ENCODE measurements at regions not wholly inside any gene's neighbourhood (a gene's known extent, or its start where the extent isn't known, plus 50 kb on each side); places are given as distances from the start of the nearest gene placed in this dataset.
"Not testable (repeated sequence)": the region's sequence is repeated elsewhere in the genome, so short reads cannot be mapped to it uniquely, and the experiment has no call there.

DNA sequence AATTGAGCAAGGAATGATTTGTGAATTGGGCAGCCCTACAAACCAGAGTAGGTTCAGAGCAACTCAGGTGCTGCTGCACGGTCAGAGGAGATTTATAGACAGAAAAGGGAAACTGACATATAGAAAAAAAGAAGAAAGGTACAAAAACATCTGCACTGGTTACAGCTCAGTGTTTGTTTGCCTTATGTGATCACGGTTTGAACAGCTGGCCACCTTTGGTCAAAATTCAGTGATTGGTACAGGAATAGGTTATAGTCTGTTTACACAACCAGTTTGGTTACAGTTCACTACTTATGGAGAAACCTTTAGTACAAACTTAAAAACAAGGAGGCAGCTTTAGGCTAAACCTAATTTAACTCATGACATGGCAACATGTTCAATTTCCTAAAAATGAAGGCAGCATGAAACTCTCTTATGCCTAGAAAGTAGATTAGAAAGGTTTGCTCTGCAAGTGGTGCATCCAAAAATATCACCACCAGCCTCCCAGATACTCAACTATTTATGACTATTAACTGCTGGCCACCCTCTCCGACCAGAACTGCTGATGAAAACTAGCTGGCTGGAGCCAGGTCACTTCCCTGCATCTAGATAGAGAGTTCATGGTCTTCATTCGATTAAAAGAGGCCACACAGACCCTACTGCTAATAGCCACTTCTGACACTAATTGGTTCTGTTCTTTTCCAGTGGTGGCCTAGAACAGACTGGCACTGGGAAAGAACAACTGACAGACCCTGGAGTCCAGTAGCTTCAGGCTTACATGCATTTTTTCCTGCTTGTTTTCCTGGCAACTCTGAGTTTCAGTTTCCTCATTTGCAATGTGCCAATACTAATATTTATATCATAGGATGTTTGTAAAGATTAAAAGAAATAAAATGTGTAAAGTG, 548.0 kb downstream of the CCSER2 start:
- DNase-seq: no peak

DNA sequence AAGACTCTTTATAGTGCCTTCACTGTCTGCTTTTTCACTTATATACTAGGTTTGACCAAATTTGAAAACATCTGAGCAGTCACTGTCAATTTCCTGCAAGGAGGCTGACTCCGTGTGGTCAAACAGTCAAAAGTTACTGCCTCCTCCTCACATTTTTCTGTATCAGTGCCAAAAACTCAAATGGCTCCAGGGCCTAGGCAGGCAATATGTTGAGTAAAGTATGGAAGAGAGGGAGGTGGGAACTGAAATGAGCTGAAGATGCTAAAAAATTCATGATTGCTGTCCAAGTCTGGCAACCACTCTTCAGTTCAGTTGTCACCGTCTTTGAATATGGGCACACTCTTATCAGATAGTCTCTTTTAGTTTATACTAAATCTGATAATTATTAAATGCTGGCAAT, 551.6 kb downstream of the CCSER2 start:
- DNase-seq: no peak

DNA sequence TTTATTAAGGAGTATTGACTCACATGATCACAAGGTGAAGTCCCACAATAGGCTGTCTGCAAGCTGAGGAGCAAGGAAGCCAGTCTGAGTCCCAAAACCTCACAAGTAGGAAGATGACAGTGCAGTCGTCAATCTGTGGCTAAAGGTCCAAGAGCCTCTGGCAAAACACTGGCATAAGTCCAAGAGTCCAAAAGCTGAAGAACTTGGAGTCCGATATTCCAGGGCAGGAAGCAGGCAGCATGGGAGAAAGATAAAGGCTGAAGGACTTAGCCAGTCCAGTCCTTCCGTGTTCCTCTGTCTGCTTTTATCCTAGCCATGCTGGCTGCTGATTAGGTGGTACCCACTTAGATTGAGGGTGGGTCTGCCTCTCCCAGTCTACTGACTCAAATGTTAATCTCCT, 553.3 kb downstream of the CCSER2 start:
- DNase-seq: not testable (repeated sequence)

DNA sequence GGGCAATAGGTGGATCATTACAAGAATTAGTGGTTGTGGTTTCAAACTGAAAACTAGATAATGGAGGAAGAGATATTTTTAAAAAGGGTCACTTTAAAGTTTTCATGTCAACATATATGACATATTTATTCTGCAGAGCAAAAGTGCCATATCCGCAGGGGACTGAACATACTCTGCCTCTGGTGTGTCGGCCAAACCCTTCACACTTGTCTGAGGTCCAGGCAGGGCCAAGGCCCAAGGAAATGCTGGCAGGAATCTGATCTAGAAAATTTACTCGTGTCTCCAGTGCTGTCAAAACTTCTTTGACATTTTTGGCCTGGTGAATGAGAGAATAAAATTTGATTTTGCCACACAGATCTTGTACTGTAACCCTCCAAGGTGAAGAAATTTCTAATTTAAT, 562.3 kb downstream of the CCSER2 start:
- DNase-seq: no peak

DNA sequence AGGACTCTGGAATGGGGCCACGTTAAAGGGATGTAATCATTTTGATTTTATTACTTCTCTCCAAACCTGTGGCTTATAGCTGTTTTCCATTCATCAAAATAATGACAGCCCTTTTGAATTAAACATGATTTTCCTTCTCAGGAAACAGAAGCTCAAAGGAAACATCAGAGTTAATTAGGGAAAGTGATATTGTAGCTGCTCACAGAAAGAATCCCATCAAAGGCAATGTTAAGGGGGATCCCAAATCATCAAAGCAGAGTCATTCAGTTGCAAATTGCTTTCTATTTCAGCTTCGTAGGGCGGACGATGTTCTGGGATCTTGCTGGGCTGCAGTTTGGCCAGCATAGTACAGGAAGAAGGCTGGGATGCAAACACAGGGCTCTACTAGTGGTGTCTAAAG, 563.2 kb downstream of the CCSER2 start:
- no peak for DNase-seq

DNA sequence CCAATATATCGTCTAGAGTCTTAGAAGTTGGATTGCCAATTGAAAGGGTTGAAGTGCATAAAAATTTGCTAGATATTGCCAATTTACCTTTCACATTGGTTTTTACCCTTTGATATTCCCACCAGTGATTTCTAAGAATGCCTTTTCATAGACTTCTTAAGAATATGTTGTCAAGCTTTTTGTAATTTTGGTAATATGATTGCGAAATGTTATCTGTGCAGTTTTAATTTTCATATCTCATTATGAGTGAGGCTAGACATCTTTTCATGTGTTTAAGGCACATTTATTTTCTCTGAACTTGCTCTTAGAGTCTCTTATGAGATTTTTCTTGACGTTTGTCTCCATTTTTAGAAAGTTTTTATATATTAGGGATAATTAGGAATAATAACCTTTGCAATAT, 567.2 kb downstream of the CCSER2 start:
- no peak for DNase-seq

DNA sequence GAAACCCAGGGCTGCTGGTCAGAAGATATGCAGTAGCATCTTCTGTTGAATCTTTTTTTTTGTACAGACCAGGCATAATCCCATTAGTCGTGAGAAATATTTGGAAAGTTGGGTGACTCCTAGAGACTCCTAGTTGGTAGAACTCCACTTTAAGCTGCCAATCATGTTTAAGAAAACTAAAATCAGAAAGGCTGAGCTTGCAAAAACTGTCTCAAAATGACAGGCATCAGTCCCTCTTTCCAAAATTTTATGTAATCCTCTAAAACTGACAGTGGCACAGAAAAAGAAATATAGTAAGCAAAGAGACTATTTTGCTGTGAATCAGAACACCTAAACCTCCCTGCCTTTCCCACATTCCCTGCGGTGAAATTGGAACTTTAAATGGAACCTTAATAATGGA, 568.5 kb downstream of the CCSER2 start:
- no peak for DNase-seq

DNA sequence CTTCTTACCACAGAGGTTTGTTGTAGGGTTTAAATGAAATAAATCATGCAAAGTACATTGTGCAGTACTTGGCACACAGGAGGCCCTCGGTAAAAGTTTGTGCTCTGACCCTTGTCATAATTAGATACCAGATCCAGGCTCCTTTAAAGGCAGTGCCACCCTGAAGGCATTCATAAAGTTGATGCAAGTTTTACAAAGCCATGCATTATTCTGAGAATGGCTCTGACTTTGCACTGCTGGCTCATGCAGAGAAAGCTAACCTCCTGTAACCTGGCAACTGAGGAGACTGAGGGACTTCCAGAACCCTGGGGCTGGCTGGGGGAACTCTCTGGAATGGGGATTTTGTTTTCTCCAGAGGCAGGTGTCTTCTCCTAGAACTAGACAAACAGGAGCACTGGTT, 570.9 kb downstream of the CCSER2 start:
- DNase-seq: no peak

DNA sequence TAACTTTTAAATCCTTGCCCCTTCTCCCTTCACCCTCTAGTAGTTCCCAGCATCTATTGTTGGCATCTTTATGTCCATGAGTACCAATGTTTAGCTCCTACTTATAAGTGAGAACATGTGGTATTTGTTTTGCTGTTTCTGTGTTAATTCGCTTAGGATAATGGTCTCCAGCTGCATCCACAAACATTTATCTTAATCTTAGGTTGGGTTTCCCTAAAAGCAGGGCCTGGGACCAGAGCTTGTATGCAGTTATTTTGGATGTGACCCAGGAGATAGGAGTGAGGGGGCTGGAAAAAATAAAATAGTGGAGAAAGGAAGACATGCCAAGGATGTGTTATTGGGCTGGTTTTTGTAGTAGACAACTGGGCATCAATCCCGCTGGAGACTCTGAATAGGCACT, 571.8 kb downstream of the CCSER2 start:
- DNase-seq: no peak

DNA sequence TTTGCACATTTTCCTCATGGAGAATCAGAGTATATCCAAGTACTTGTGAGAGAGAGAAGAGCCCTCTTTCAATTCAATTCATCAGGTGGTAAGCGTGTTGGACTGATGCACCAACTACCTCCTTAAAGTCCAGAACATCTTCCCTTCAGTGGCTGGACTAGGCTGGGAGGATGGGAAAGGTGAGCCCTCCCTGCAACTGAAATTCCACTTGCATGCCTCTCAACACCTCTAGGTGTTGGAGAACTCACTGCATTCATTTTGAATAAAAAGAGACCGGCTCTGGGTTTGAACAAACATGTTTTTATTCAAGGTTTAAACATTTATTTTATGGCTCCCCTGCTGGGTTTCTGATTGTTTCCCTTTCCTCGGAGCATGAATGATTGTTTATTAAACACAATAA, 573.5 kb downstream of the CCSER2 start:
- DNase-seq: no peak

DNA sequence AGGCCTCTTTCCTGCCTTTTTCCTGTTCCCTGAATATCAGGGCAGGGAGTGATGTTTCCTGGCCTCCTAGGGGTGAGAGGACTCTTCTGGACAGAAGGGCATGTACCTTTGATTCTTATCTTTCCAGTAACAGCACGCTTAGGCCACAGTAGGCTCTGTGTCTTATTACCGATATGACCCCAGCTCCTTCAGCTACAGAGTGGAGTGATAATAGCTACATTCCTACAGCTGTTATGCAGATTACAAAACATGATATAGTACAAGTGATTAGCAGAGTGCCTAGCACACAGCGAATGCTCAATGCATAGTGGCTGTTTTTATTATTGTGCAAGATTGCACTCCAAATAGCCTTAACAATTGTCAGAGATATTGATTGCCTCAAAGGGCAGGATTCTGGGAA, 574.2 kb downstream of the CCSER2 start:
- no peak for DNase-seq

DNA sequence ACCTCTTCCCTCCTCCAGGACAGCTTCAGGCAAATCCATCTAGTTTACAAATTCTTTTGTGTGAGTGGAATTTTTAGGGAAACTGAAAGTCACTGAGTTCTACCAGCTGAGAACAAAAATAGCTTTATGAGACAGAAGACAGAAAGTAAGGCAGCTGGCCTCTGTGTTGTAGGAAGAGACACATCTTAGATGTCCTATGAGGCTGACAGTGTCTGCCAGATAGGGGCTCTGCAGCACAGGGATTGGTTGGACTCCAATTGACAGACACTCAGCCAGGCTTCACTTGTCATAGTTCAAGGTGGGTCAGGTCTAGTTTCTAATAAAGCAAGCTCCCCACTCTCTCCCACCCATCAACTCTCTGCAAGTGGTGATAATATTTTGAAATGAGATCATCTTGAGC, 574.9 kb downstream of the CCSER2 start:
- DNase-seq: no peak

DNA sequence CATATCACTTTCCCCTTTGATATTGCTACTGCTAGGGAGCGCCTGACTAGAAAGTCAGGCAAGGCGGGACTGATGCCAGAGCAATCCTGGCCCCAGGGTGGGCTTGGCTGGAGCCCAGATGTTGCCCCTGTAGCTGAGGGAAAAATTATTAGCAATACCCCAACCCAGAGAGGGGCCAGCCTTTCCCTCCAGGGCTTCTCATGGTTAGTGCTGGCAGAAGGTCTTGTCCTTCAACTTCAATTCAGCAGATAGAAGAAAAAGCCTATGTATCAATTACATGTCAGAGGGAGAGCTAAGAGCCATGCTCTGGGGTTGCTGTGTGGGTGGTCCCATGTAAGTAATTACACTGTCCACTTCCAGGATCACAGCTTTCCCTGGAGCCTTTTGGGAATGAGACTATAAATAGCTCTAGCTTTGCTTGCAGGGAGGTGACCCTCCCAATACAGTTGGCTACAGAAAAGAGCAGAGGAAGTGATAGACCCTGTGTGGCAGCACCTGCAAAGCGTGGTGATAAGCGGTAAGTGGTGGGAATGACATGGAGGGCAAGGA, 579.1 kb downstream of the CCSER2 start:
- DNase-seq: no peak

DNA sequence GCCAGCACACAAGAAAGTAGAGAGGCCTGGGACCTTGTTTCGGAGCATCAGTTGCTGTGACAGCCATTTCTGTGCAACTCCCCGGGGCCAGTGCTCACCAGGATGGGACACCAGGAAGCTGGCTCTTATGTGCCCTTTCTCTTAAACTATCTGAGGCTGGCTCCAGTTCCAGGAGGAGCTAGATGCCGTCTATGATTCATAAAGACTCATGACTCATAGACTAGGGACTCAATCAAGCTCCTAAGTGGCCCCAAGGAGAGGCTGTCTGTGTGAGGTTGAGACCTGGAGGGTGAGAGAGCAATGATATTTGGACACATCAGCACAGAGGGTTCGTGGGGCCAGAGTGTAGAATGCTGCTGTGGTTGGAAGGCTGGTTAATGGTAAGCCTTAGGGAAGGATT, 580.1 kb downstream of the CCSER2 start:
- no peak for DNase-seq

DNA sequence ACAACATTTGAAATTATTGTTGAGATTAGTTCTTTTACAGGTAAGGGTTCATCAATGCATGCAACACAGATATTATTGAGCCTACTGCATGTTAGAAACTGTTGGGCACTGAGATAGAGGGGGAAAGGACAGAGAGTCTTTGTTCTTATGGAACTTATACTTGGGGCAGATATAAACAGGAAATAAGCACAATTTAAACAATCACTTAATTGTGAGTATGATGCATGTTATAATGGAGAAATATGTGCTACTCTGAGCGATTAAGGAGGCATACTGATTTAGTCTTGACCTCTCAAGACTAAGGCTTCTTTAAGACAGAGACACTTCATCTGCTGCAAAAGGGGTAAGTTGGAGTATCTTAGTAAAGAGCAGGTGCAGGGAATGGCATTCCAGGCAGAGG, 593.3 kb downstream of the CCSER2 start:
- no peak for DNase-seq

DNA sequence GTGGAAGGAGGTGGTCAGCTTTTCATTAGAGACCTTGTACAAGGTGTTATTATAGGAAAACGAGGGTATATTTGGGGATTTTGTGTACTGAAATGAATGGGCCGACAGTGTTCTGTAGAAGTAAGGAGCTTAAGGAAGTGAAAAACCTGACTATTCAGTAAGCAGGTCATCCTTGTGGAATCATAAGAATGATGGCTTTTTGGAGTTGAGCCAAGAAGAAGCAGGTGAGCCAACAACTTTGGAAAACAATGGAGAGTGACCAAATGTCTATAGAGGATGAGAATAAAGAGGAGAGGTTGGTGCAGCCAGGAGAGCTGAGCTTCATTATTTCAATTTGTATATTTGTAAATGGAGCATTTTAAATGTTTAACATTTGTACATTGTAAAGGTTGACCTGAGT, 595.7 kb downstream of the CCSER2 start:
- DNase-seq: no peak

DNA sequence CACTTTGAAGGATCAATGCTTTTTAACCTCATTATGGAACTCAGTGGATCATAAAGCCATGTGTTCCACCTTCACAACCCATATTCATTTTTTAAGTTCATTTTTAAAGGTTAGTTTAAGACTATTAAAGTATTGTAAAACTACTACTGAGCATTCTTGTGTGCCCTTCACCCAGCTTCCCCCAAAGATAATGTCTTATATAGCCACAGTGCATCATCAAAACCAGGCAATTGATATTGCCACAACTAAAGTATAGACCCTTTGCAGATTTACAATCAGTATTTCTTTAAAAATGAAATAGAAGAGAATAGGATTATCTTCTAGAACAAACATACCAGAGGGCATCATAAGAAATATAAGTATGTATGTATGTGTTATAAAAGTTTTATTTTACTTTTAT, 597.1 kb downstream of the CCSER2 start:
- DNase-seq: no peak

DNA sequence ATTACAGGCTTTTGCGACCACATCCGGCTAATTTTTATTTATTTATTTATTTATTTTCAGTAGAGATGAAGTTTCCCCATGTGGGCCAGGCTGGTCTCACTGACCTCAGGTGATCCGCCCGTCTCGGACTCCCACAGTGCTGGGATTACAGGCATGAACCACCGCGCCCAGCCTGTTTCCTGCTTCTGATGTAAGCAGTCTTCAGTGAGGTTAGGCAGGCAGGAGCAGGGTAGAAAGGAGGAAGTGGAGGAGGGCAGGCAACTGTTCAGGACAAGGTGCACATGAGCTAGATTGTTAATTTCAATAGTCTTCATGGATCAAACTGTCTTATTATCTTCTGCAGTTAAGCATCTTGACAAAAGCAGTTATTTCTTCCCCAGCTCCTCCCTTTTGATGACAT, 605.0 kb downstream of the CCSER2 start:
- DNase-seq: no peak

DNA sequence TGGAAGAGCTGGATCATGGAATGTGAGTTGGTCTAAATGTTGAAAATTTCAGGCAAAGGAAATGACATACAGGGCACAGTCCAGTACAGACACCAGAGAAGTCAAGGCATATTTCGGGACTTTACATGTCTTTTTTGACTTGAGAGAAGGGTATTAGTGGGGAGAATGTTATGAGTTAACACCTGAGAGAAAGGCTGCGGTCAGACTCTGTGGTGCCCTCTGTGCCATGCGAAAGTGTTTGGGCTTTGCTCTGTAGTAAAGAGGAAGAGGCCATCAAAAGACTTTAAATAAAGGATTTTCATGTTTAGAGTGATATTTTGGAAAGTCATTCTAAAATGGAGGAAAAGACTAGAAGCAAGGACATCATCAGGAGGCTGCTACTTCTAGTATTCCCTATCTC, 607.4 kb downstream of the CCSER2 start:
- DNase-seq: no peak

DNA sequence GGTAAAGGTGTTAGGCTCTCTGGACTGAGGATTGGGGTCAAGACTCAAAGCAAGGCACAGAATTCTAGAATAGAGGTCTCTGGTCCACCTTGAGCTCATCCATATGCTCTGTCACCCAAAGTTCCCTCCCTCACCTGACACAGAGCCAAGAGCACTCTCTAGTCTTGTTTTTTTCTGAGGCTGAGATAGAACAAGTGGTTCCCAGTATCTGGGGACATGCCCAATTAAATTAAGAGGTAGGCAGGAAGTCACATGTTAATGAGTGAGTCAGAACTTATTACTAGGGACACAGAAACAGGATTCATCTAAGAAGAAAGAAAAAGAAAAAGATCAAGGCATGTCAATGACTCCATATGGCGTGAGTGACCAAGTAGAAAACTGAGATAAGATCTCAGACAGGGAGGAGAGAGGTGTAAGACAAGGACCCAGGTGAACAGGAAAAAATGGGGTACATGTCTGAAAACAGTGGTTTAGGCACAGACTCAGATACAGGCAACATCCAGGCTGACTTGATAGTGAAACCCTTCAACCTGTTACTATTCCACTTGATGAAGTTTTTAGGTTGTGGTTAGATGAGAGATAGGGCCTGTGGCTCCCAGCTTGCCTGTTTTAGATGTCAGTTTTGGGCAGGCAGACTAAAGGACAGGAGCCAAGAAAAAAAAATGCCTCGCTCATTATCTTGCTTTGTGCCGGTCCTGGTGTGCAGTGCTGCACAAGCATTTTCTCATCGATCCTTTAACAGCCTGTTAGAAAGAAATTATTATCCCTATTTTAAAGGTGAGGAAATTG, 609.9 kb downstream of the CCSER2 start:
- DNase-seq: no peak

DNA sequence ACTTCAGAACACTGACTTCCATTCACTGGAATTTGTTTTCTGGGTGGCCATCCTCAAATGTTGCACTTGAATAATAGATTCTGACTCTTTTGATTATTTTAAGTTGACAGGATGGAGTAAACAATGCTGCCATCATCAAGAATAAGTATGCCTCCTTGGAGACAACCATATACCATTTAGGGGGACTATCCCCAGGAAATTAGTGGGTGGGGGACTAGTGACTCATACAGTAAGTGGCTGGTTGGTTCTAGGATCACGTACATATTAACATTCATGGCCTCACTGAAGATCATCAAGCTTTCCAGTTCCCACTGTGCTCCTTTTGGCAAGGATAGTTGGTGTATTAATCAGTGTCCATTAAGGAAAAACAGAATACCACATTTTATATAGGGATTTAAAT, 615.2 kb downstream of the CCSER2 start:
- DNase-seq: no peak

DNA sequence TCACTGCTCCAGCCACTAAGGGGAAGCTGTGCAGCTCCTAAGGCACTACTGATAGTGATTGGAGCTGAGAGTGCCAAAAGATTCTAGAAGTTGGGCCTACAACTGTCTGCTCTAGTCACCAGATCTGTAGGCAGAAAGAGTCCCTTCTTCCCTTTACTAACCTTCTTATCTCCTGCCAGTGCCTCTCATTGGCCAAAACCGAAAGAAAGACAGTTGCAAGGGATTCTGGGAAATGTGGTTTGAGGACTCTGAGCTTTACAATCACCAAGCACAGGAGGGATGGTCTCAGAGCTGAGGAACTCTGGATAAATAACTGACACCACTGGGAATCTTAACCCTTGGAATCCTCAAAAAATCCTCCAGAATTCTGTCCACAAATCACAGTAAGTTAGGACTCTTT, 615.8 kb downstream of the CCSER2 start:
- DNase-seq: no peak

DNA sequence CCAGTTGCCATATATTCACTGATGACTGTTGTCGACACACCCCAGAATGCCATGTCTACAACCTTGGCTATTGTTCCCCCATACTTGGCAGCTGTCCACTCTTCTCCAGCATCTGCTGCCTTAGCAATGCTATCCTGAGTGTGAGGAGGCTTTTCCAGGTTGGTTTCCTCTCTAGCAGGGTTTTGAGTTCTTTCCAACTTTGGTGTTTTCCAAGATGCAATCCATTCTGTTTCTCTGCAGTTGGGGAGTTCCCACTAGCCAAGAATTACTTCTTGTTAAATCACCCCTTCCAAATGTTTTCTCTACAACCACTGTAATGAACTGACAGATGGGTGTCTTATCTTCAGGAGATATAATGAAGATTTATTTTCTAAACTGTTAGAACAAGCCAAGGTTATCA, 617.4 kb downstream of the CCSER2 start:
- no peak for DNase-seq

DNA sequence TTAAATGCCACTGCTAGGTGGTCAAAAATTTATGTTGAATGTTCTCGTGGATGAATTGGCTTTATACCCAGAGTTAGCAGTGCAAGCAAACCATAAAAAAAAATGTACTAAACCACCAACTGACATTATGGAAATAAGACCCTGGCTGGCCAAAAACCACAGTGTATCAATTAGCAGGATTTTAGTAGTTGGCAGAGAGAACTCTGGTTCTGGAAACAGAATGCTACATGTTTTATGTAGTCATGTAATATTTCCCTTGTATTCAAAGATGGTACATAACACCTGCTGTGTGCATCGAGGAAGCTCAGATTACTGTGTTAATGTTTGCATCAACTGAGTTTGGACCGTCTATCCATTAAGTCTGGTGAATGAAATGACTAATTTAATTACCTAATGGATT, 618.5 kb downstream of the CCSER2 start:
- no peak for DNase-seq

Data from NK-92 treated with Interleukin-12 subunit alpha and Interleukin-12 subunit beta, amount 100 ng/mL, for 24 hours (cell line).